Myocyte (in vitro differentiated cells): ENCODE measurements at regions not wholly inside any gene's neighbourhood (a gene's known extent, or its start where the extent isn't known, plus 50 kb on each side); places are given as distances from the start of the nearest gene placed in this dataset.
A peak's percentile ranks its signal among the peaks of the same experiment; 100 is the strongest.
"Not testable (repeated sequence)": the region's sequence is repeated elsewhere in the genome, so short reads cannot be mapped to it uniquely, and the experiment has no call there.

Experiments used
- DNase-seq: peaks from one replicate; pipeline ENCODE4 v3.0.0-alpha.2; 2012; ENCODE audit warnings: low read depth

DNA sequence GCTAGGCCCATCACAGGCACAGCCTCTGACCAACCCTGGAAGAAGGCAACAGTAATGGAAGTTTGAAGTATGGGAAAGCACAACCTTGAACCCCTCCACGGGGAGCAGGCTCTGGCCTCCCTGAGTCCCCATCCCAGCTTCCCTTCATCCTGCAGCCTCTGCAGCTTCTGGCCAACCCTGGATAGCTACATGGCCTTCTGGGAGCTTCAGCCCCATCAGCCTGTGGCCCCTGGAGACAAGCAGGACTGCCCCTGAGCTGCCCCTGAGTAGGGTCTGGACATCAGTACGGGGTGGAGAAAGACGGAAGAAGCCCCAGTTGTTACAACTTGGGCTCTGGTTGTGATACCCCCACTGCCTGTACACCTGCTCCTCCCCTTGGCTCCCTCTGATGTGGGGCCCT, 113.8 kb upstream of the CD82 start:
- DNase-seq = no peak

DNA sequence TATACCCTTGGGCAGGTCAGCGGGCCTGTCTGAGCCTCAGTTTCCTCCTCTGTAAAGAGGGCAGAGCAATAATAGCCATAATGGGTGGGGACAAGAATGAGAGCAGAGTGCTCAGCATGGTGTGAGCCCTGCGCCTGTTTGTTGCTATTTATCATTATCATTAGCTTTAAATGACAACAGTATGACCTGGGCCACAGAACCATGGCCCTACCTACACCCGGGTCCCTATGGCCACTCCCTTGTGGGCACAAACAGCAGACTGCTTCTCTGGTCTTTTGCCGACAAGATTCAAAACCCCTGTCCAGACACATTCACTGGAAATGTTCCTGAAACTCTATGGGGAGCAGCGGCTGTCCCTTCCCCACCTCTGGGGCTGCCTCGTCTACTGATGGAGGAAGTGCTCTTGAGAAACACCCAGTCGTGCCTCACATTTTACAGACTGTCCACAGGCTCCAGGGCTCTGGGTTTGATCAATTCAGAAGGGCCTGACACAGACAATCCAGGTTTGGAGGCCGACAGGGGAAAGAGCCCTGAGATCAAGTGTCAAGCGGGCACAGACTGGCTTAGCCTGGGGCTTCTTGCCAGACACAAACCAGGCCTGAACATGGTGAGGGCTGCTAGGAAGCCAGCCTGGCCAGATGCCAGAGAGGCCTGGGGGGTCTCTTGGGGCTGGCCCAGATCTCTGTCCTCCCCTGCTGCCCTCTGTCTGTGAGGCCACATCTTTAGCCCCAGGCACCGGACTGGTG, 112.5 kb upstream of the CD82 start:
- no peak for DNase-seq

DNA sequence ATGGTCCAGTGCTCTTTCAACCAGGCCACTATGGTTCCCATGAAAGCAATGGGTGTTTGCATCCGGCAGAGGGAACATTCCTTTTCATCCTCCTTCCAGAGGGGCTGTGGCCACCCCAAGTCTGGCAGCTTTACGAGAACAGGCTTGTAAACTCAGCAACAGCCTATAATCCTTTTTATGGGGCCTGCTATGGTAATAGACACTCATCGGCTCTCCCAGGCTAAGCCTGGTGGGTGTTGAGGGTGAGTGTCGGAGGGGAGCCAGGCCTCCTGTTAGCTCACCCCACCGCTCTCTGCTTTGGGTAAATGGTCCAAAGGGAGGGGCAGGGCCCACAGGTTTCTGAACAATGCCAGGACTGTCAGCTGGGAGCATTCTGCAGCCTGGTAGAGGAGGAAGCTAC, 111.6 kb upstream of the CD82 start:
- DNase-seq = no peak

DNA sequence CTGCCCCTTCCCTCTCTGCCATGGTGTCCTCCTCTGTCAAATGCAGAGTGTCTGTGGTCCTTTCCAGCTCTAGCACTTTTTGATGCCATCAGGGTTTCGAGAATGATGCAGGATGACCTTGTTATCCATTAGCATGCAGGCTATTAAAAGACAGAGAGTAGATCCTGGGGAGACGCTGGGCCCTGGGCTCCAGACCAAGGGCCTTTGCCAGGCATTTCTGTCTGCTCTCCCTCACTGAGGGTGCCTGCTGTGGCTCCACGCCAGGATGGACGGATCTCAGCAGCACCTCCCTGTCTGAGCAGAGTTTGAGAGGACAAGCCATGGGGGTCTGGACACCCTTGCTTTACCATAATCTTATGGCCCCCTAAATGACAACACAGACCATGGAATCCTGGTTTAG, 110.8 kb upstream of the CD82 start:
- DNase-seq = no peak

DNA sequence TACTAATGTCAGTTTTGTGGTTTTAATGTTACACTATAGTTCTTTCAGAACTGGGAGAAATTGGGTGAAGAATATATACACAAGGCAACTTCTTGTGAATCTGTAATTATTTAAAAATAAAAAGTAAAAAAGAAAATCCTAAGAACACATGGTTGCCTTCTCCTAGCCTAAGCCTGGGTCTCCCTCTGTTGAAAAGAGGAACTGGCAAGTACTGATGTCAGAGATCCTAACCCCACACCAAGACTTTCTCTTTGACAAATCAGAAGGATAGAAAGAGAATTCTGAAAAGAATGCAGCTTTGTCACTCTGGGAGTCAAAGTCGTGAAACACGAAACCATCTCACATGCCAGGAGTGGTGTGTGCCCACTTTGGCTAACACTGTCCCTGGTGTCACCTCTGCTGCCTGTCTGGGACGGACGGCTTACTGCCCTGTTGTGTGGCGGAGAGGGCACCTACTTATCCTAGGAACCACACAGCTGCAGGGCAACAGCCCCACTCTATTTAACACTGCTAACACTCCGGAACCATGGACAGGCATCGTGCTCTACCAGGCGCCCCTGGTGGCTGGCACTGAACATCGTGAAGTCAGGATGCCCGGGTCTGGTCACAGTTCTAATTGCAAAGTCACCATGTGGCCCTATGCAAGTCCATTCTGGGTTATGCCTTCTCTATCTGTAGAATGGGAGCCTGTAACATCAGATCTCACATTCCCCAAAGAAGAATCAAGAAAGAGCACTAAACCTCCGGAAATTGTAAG, 108.7 kb upstream of the CD82 start:
- DNase-seq = peak; percentile 47

DNA sequence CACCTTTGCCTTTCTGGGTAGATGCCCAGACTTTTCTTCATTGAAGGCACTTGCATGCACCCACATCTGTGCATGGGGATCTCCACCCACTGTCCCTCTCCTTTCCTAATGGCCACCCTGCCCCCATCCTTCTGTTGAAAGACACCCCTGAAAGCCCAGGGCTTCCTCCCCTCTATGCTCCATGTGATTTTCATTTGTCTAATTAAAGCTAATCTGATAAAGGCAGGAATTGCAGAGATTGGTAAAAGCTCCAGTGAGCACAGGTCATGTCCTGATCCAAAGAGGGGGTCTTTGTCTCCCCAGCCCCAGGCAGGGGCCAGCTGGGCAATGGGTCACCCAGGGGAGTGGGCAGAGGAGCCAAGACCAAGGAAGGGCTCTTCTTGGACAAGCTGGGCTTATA, 107.6 kb upstream of the CD82 start:
- no peak for DNase-seq

DNA sequence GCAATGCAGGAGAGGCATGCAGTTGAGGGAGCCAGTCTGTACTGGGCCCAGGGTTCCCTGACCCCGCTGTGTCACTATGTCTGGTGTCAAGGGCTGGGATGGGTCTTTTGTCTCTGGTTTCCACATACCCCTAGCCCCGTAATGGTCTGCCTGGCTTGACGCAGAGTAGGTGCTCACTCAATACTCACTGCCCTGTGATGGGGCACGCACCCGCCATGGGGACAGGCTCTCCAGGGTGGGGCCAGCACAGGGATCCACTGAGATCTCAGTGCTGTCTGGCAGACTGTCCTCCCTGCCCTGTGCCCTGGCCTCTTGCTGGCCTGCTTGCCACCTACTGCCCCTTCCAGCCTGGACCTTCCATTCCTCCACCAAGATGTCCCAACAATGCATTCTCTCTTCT, 101.7 kb upstream of the CD82 start:
- no peak for DNase-seq

DNA sequence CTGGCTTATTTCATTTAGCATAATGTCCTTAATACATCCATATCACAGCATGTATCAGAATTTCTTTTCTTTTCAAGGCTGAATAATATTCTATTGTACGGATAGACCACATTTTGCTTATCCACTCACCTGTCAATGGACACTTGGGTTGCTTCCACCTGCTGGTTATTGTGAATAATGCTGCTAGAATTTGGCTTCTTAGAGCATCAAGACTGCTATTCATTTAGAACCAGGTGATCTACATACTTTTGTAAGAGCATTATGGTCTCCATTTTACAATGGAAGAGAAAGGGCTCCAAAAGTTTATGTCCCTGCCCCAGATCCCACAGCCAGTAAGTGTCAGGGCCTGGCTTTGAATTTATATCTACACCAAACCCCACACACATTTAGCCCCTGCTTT, 100.7 kb upstream of the CD82 start:
- no peak for DNase-seq

DNA sequence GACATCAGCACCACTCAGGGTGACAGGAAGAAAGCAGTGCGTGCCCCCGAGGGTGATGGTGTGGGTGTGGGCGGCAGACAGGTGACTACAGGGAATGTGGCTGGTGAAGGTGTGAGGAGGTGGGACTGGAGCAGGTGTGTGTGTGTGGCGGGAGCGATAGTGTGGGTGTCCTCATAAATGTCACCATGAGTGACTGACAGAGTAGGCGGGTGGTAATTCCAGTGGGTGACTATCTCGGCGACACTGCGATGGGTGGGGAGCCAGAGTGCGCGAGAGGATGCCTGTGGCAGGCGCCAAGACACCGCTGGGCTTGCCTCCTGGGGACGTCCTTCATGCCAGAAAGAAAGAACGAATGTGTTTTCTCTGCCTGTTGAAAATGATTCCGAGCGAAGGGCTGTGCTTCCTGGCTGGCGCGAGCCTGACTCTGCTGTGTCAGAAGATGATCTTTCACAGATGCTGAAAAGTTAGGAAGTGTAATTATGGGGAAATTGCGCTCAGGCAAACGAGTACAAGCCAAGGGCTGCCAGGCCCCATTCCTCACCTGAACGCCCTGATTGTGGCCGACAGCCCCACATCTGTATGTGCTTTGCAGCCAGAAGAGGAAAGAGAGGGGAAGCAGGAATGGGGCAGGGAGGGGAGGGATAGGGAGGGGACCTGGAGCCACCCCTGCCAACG, 98.8 kb upstream of the CD82 start:
- DNase-seq = no peak

DNA sequence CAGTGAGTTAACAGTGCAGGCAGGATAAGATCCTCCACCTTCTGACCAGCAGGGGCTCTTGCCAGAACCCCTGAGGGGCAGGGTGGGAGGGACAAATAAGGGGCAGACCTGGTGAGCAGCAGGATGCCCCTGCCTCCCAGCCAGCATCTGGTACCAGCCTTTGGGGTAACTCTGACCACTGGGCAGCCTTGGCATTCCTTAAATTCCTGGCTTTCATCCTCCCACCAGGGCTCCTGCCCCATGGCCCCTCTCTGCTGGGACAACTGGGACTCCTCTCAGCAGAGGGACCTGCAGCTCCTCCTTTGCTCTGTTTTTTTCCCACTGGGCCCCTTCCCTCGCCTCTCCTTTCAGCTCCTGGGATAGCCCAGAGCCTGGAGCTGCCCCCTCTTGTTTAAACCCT, 98.0 kb upstream of the CD82 start:
- no peak for DNase-seq

DNA sequence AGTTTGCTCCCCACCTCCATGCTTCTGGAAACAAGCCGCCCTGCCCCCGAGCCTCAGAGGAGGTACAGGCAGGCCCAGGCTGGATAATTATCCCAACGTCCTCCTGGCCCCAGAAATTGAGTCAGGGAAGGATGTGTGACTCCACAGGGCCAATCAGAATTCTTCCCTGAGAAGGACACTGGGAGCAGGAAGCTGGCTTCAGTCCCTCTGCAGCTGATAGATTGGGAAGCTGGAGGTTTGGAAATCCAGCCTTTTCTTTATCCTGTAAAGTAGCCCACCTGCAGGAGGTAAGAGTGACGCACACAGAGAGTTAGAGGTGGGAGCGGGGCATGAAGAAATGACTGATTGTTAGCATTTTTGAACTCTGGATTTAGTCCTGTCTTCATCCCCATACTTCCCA, 97.5 kb upstream of the CD82 start:
- DNase-seq = no peak

DNA sequence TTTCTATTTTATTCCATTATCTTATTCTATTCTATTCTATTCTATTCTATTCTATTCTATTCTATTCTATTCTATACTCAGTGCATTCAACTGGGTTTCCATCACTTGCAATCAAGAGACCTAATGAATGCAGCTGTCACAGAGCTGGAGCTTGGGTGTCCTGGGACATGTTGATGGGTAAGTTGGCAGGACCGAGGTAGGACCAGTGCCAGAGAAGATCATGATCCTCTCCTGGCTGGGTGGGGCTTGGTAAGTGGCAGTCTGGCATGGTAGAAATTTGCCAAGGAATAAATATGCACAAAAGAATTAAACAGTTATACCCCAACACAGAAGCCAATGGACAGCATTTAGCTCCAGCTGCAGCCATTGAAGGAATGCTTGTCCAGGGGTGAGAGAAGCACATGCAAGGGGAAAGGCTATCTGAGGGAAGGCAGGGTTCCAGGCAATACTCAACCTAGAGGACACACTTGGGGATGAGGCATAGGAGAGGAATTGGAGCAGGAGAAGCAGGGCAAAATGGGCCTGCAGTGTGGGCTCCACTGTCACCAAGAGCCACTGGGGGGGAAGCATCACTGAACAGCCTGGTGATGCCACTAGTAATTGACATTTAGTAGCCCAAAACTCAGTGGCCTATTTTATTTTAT, 97.0 kb upstream of the CD82 start:
- DNase-seq = no peak

DNA sequence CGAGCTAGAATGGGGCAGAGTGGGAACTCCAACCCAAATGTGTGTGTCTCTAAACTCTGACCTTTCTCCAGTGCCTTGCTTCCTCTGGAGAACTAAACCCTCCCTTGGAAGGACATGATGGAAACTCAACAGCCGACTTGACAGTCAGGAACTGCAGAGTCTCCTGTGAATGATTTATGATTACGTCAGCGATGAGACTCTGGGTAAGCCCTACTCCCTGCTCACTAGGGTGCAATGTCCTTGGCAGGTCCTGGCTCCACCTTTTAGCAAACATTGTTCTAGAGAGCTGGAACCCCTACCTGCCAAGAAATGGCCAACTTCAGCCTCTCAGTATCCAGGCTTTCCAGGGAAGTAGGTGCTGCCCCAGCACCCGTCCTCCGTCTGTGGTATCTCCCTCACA, 96.1 kb upstream of the CD82 start:
- no peak for DNase-seq

DNA sequence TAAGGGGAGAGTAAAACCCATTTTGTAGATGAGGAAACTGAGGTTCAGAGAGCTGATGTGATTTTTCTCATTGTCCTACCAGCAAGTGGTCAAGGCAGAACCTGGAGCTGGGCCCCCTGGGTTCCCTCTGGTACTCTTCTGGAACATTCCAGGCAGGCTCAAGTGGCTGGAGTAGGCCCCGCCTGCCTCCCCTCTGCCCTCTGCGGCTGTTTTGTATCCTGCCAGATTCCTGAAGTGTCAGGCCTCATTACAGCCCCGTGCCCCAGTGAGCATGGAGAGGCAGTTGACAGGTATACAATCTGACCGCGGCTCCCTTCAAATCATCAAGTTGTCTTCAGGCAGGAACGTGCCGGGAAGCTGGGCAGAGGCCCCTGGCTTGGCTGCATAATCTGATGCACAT, 94.6 kb upstream of the CD82 start:
- no peak for DNase-seq

DNA sequence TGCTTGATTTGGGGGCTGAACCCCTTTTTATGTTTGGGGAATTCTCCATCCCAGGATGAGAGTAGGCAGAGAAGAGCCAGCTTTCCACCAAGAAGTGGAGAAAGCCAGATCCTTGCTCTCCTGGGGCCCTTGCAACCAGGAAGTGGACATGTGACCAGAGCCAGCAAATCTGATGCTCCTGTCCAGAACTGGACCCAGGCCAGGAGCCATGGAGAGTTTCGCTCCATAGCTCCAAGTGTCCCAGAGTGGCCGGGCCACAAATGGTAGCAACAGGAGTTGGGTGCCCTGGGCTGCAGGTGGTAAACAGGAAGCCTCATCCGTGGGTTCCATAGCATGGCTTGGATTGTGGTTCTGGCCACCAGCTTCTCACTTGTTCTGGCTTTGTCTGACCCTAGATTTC, 93.9 kb upstream of the CD82 start:
- DNase-seq = no peak

DNA sequence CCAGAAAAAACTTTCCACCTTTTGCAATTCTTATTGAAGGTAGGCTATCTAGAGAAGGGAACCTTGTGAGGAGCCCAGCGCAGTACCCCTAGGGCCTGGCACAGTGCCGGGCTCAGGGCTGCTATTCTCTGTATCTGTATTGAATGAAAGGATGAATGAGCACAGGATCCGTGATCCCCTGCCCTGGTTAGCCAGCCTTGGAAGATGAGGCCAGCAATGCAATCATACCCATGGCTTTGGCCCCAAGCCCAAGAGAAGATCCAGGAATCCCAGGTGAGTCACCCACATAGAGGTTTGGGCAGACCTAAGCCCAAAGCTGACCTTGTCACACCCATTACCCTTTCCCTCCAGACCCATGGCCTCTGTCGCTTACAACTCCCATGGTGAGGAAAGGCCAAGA, 92.5 kb upstream of the CD82 start:
- no peak for DNase-seq

DNA sequence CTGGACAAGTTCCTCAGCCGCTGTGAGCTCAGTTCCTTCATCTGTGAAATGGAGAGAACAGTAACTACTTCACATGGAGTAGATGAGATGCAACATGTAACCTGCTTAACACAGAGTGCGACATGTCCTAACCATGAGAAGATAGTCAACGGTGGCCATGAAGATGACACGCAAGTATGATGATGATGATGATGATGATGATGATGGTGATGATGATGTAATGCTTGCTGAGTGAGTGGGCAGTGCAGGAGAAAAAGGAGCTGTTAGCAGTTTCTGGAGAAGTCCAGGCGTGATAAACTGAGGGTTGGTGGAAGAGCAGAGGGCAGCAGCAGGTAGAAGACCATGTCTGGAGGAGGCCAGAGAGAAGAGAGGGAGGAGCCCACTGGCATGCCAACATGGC, 90.8 kb upstream of the CD82 start:
- DNase-seq = no peak

DNA sequence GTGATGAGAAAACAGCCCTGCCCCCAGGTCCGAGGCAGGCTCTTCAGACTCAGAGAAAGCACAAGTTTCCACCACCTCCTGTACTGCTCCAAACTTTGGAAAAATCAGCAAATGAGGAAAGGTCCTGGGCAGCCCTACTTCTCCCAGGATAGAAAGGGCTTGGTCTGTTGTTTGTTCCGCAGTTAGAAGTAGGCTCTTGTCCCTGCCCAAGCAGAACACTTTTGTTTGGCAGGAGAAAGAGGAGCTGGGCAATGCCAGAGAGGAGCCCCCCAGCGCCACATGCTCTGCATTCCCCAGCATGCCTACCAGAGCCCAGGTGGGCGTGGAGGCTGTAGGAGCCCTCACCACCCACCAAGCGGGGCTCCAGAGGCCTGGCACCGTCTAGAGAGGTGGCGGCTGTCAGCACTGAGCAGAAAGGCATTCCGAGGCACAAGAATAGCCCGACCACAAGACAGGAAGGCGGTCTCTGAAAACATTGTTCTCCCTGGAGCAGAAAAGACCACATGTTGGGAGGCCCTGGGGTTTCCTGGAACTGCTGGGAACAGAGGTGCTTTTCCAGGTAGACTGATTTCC, 90.3 kb upstream of the CD82 start:
- DNase-seq = peak; percentile 74

DNA sequence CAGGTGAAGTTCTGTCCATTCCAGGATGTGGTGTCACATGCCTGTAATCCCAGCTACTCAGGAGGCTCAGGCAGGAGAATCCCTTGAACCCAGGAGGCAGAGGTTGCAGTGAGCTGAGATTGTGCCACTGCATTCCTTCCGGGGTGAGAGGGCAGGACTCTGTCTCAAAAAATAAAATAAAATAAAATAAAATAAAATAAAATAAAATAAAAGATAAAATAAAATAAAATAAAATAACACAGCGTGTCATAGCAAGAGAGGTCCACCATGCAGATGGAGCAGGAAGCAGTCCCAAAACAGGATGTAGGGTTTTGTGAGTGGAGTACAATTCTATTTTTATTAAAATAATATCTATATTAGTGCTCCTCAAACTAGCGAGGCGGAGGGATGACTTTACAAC, 83.1 kb upstream of the CD82 start:
- not testable (repeated sequence) for DNase-seq

DNA sequence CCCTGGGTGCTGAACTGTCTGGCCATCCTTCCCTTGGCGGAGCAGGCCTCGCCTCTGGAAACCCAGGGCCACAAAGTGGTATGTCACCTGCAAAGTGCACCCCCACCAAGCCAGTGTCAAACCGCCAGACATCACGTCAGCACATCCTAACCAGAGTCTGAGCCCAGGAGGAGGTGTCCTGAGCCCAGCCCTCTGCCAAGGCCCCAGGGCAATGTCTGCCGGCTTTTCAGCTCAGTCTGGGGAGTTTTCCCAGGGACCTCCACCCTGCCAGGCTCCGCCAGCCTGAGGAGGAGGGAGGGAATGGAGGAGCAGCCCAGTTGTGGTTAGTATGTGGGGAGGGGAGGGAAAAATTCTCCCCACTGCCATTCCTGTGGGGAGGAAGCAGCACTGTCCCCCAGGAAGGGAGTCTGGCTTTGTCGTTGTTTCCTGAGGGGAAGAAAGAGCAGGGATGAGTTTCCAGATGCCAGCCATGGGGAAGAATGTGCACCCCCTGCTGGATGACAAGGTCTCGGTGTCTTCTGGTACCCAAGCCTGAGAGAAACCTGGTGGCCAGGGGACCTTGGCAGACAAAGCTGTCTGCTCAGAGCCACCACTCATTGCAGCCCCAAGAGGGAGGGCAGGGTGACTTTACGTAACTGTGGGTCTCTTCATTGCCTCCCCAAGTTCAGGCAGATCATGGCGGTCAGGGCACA, 81.4 kb upstream of the CD82 start:
- DNase-seq = peak; percentile 47
